T-helper 2 cell treated with Interferon-gamma antibody and Interleukin-4, amounts not matched to agents 5 μg/mL and 100 μg/mL, for 36 hours (primary cell): ENCODE measurements at regions not wholly inside any gene's neighbourhood (a gene's known extent, or its start where the extent isn't known, plus 50 kb on each side); places are given as distances from the start of the nearest gene placed in this dataset.
"Not testable (repeated sequence)": the region's sequence is repeated elsewhere in the genome, so short reads cannot be mapped to it uniquely, and the experiment has no call there.

Experiments used
- DNase-seq: peaks from one replicate; pipeline ENCODE4 v3.0.0; 2021; ENCODE audit warnings: low spot score
- H3K27ac Mint-ChIP-seq: one replicate; pipeline ENCODE4 v1.8.0; 2021; ENCODE audit warnings: mild to moderate bottlenecking, mixed read lengths
- H3K27me3 Mint-ChIP-seq: one replicate; pipeline ENCODE4 v1.8.0; 2021; ENCODE audit warnings: low read depth, mixed read lengths
- H3K36me3 Mint-ChIP-seq: one replicate; pipeline ENCODE4 v1.8.0; 2021; ENCODE audit warnings: low read depth, mixed read lengths
- H3K4me1 Mint-ChIP-seq: one replicate; pipeline ENCODE4 v1.8.0; 2021; ENCODE audit warnings: low read depth, mixed read lengths
- H3K4me3 Mint-ChIP-seq: one replicate; pipeline ENCODE4 v1.8.0; 2022; ENCODE audit warnings: mild to moderate bottlenecking, moderate library complexity, mixed read lengths
- H3K9me3 Mint-ChIP-seq: one replicate; pipeline ENCODE4 v1.8.0; 2021; ENCODE audit warnings: mixed read lengths

DNA sequence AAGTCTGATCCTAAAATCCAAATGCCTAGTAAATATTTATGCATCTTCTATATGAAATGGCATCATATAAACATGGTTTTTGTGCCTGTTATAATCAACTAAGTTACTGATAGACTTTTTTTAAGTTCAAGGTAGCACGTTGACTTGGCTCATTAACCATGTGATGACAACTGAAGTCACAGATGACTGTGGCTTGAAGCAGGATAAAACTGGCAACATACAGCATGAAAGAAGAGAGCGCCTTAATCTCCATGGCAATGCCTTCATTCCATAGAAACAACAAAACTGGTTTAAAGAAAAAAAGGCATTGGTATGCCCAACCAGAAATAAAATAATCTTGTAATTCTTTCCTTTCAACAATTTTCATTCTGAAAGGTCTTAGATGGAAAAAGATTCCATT lies 188.9 kb upstream of the CDK1 start:
- no peak overlapping the region for H3K27ac Mint-ChIP-seq
- DNase-seq = no peak
- no peaks in the 10 kb centered on the region for H3K36me3 Mint-ChIP-seq
- no peaks in the 10 kb centered on the region for H3K4me1 Mint-ChIP-seq
- no peaks in the 10 kb centered on the region for H3K27me3 Mint-ChIP-seq
- no peak overlapping the region for H3K4me3 Mint-ChIP-seq
- H3K9me3 Mint-ChIP-seq = no peaks in the 10 kb centered on the region

DNA sequence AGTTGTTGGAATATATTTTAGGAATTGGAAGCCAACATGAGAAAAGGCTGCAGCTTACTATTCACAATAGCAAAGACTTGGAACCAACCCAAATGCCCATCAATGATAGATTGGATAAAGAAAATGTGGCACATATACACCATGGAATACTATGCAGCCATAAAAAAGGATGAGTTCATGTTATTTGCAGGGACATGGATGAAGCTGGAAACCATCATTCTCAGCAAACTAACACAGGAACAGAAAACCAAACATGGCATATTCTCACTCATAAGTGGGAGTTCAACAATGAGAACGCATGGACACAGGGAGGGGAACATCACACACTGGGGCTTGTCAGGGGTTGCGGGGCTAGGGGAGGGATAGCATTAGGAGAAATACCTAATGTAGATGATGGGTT lies 192.1 kb upstream of the ANK3 start:
- not testable (repeated sequence) for H3K36me3 Mint-ChIP-seq, H3K4me1 Mint-ChIP-seq, DNase-seq, H3K27me3 Mint-ChIP-seq, H3K9me3 Mint-ChIP-seq, H3K4me3 Mint-ChIP-seq, H3K27ac Mint-ChIP-seq

- Mint-ChIP-seq H3K27ac (no peak overlapping the region), H3K36me3 (peaks cover 4% of the 10 kb centered on the region)
- no peak for DNase-seq
Measured at GRCh38 chr10:60578217-60578616, 188.5 kb upstream of the ANK3 start.

GRCh38 chr10:60576130-60577069 lies 186.7 kb upstream of the ANK3 start:
- Mint-ChIP-seq H3K27ac (peak overlapping the region; percentile 32), H3K4me1 (peaks cover 36% of the 10 kb centered on the region), H3K27me3 (no peaks in the 10 kb centered on the region), H3K4me3 (peak overlapping the region; percentile 24), H3K9me3 (peaks cover 9% of the 10 kb centered on the region), H3K36me3 (peaks cover 4% of the 10 kb centered on the region)
- DNase-seq = no peak

More at GRCh38 chr10:60578217-60578616, 188.5 kb upstream of the ANK3 start:
- H3K9me3 Mint-ChIP-seq = peaks cover 9% of the 10 kb centered on the region
- H3K4me1 Mint-ChIP-seq = peaks cover 23% of the 10 kb centered on the region
- H3K4me3 Mint-ChIP-seq = no peak overlapping the region
- no peaks in the 10 kb centered on the region for H3K27me3 Mint-ChIP-seq

DNA sequence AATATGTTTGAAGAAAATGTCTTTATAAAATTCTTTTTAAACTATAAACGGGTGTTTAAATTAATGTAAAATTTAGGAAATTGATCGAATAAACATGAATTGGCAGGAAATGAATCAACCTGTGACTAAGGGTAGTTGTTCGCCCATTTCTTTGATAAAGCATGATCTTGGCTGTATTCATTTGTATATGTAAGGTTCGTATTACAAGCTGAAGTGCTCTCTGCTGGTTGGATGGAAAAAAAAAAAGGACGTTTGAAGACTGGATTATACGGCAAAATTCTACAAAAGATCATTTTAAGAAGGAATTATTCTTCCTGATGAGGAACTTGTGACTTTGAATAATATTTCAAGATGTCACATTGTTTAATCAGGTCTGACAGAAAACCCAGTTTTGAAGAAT lies 185.4 kb upstream of the ANK3 start:
- Mint-ChIP-seq H3K9me3 (peaks cover 9% of the 10 kb centered on the region), H3K4me3 (no peak overlapping the region), H3K27me3 (no peaks in the 10 kb centered on the region), H3K4me1 (peaks cover 40% of the 10 kb centered on the region), H3K36me3 (peaks cover 4% of the 10 kb centered on the region), H3K27ac (no peak overlapping the region)
- DNase-seq = no peak

GRCh38 chr10:60574388-60574787 lies 184.7 kb upstream of the ANK3 start:
- peaks cover 4% of the 10 kb centered on the region for H3K36me3 Mint-ChIP-seq
- H3K27ac Mint-ChIP-seq = no peak overlapping the region
- H3K4me3 Mint-ChIP-seq = no peak overlapping the region
- DNase-seq = no peak
- H3K9me3 Mint-ChIP-seq = peaks cover 9% of the 10 kb centered on the region
- H3K27me3 Mint-ChIP-seq = no peaks in the 10 kb centered on the region
- peaks cover 41% of the 10 kb centered on the region for H3K4me1 Mint-ChIP-seq

- DNase-seq = peak; percentile 80
- Mint-ChIP-seq H3K27me3 (no peaks in the 10 kb centered on the region), H3K9me3 (peaks cover 9% of the 10 kb centered on the region), H3K36me3 (peaks cover 4% of the 10 kb centered on the region), H3K4me3 (peak overlapping the region; percentile 95), H3K27ac (peak overlapping the region; percentile 89), H3K4me1 (peaks cover 41% of the 10 kb centered on the region)
Measured at GRCh38 chr10:60573336-60573735, 183.7 kb upstream of the ANK3 start.

GRCh38 chr10:60572511-60573194 lies 183.0 kb upstream of the ANK3 start:
- DNase-seq = peak; percentile 48
- Mint-ChIP-seq H3K27me3 (no peaks in the 10 kb centered on the region), H3K4me1 (peaks cover 42% of the 10 kb centered on the region), H3K4me3 (peak overlapping the region; percentile 95), H3K36me3 (peaks cover 8% of the 10 kb centered on the region), H3K27ac (peak overlapping the region; percentile 89), H3K9me3 (peaks cover 13% of the 10 kb centered on the region)

DNA sequence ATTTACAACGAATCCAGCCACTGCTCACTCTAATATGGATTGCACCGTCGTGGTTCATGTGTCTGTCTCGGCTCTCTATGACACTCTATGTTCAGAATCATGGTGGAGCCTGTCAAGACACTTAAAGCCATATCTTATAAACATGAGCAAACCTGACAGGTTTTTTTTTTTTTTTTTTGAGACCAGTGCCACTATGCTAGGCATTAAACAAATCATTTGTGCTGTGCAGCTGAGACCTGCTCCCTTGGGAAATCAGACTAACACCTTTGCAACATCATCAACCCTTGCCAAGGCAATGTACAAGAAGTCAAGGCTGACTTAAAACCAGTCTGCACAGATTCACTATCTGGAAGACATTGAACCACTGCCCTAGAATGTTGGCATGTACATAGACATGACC lies 181.2 kb upstream of the ANK3 start:
- Mint-ChIP-seq H3K27ac (no peak overlapping the region), H3K27me3 (no peaks in the 10 kb centered on the region), H3K4me3 (no peak overlapping the region), H3K36me3 (peaks cover 13% of the 10 kb centered on the region), H3K9me3 (peaks cover 14% of the 10 kb centered on the region), H3K4me1 (peaks cover 48% of the 10 kb centered on the region)
- DNase-seq = no peak

DNA sequence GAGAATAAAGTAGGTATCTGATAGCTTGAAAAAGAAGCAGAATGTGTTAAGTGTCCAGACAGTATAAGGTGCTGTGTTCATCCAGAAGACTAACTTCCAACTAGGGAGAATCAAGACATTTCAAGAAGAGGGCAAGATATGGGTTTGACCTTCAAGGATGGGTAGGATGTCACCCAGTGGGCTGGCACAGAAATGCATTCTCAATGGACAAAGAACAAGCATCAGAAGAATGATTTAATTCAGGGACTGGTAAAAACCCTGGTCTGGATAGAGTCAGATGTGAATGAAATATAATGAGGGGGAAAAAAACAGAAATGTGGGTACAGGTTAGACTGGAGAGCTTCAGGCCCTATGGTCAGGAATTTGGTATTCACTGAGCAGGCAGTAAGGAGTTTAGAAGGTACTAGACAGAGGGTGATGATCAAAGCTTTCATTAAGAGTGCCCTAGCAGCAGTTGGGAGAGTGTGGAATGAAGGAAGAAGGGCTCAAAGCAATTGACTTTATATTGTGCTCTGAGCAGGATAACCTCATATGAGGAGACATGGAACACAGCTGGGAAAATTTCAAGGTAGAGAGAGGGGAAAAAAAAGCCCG lies 180.7 kb upstream of the ANK3 start:
- Mint-ChIP-seq H3K9me3 (peaks cover 18% of the 10 kb centered on the region), H3K27ac (no peak overlapping the region), H3K4me3 (peak overlapping the region; percentile 9), H3K27me3 (no peaks in the 10 kb centered on the region), H3K36me3 (peaks cover 16% of the 10 kb centered on the region), H3K4me1 (peaks cover 49% of the 10 kb centered on the region)
- no peak for DNase-seq

DNA sequence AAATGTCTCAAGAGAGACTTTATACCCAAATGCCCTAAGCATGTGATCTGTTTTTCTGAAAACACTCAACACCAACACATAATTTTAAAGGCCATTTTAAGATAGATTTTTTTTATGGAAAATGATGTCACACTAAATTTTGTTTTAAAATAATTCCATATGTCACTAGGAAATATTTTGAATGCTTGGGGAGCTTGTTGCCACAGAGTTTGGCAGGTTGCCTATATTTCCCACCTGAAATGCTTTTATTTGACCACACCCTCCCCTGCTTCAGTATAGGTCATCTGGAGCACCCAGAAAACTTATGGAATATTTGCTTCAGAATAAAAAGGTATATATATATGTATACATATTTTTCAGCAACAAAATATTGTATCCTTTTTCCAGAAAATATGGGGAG lies 180.0 kb upstream of the ANK3 start:
- Mint-ChIP-seq H3K27ac (no peak overlapping the region), H3K4me1 (peaks cover 48% of the 10 kb centered on the region), H3K9me3 (peaks cover 19% of the 10 kb centered on the region), H3K27me3 (no peaks in the 10 kb centered on the region), H3K36me3 (peaks cover 16% of the 10 kb centered on the region), H3K4me3 (no peak overlapping the region)
- no peak for DNase-seq

- no peaks in the 10 kb centered on the region for H3K27me3 Mint-ChIP-seq
- peak overlapping the region; percentile 26 for H3K27ac Mint-ChIP-seq
- peaks cover 19% of the 10 kb centered on the region for H3K9me3 Mint-ChIP-seq
- no peak for DNase-seq
- peak overlapping the region; percentile 19 for H3K4me3 Mint-ChIP-seq
- peaks cover 24% of the 10 kb centered on the region for H3K4me1 Mint-ChIP-seq
- H3K36me3 Mint-ChIP-seq = peaks cover 16% of the 10 kb centered on the region
Measured at GRCh38 chr10:60566096-60566495, 176.4 kb upstream of the ANK3 start.

GRCh38 chr10:60565492-60565891 lies 175.8 kb upstream of the ANK3 start:
- peaks cover 16% of the 10 kb centered on the region for H3K36me3 Mint-ChIP-seq
- peaks cover 19% of the 10 kb centered on the region for H3K9me3 Mint-ChIP-seq
- no peaks in the 10 kb centered on the region for H3K27me3 Mint-ChIP-seq
- no peak overlapping the region for H3K4me3 Mint-ChIP-seq
- no peak for DNase-seq
- H3K27ac Mint-ChIP-seq = no peak overlapping the region
- H3K4me1 Mint-ChIP-seq = peaks cover 23% of the 10 kb centered on the region

DNA sequence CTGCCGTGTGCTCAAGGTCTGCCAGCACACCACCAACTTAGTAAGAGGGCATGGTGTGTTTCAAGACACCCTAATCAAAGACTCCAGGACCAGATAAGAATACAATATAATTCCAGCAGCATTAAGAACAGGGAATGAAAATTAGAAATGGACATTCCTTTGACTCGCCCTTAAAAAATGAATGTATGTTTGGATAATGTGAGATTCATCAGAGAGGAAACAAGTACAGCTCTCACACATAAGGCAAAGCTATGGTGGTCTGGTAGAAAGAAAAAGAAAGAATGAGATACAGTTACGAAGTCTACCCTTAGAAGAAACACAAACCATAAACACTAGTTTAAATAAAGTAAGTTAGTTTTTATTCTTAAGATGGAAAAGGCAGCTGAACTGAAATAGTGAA lies 174.8 kb upstream of the ANK3 start:
- Mint-ChIP-seq H3K27ac (no peak overlapping the region), H3K36me3 (peaks cover 16% of the 10 kb centered on the region), H3K4me1 (peaks cover 21% of the 10 kb centered on the region), H3K27me3 (no peaks in the 10 kb centered on the region), H3K9me3 (peaks cover 19% of the 10 kb centered on the region), H3K4me3 (no peak overlapping the region)
- DNase-seq = no peak
